ENCODE measurements at regions not wholly inside any gene's neighbourhood (a gene's known extent, or its start where the extent isn't known, plus 50 kb on each side); places are given as distances from the start of the nearest gene placed in this dataset.

GRCh38 chr20:24895898-24896658 lies 53.0 kb upstream of the CST7 start:
- H3K4me3 ChIP-seq (replicated peaks; ENCODE audit: low read depth, low read length) = no peak overlapping the region
- TF ChIP-seq CTCF (IDR thresholded peaks at IDR 0.05; ENCODE audit: low read depth, low read length, missing control alignments) = no peak
- no peak for DNase-seq (ENCODE audit: extremely low read depth, low read depth)

DNA sequence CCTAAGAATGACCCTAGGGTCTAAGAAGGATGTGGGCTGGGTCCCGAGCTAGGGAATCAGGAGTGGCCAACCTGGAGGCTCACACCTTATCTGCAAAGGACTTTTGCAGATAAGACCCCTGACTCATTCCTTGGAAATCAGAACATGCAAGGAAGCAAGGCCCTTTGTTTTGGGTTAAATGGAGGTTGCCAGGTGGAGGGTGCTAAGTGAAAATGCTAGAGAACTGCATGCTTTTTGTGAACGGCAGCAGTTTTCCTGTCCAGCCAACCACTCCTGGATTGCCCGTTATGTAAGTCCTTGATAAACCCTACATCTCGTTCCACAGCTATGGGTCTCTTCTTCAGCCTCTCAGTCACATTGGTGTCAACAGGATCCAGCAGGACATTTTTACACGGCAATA lies 52.1 kb upstream of the CST7 start:
- no peak for TF ChIP-seq CTCF (IDR thresholded peaks at IDR 0.05; ENCODE audit: low read depth, low read length, missing control alignments)
- no peak for DNase-seq (ENCODE audit: extremely low read depth, low read depth)
- no peak overlapping the region for H3K4me3 ChIP-seq (replicated peaks; ENCODE audit: low read depth, low read length)

DNA sequence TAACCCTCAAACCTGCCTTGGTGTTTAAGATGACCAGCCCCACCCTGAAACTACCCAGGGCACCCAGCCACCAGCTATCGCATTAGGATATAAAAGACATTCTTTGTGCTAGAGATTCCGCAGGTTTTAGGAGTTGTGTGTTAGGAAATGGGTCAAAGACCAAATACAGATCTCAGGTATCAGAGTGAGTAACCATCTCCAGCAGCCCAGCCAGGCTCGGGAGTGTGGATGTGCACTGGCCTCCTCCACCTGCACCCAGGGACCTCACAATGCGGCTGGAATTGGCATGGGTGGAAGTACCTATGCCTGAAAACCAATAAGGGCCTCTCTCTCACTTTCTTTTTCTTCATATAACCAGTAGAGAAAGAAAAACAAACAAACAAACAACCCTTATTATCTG lies 51.1 kb upstream of the CST7 start:
- DNase-seq (ENCODE audit: extremely low read depth, low read depth) = no peak
- H3K4me3 ChIP-seq (replicated peaks; ENCODE audit: low read depth, low read length) = no peak overlapping the region
- no peak for TF ChIP-seq CTCF (IDR thresholded peaks at IDR 0.05; ENCODE audit: low read depth, low read length, missing control alignments)

GRCh38 chr20:24899153-24899552 lies 49.9 kb upstream of the CST7 start:
- no peak for DNase-seq (ENCODE audit: extremely low read depth, low read depth)
- no peak for TF ChIP-seq CTCF (IDR thresholded peaks at IDR 0.05; ENCODE audit: low read depth, low read length, missing control alignments)

More at GRCh38 chr20:24899153-24899552, 49.9 kb upstream of the CST7 start:
- no peak overlapping the region for H3K4me3 ChIP-seq (replicated peaks; ENCODE audit: low read depth, low read length)

Data from HFF-Myc (cell line).